Bronchial epithelial cell (primary cell): ENCODE measurements at regions not wholly inside any gene's neighbourhood (a gene's known extent, or its start where the extent isn't known, plus 50 kb on each side); places are given as distances from the start of the nearest gene placed in this dataset.
A peak's percentile ranks its signal among the peaks of the same experiment; 100 is the strongest.

Source experiments
- DNase-seq: peaks from one replicate; pipeline ENCODE4 v3.0.0-alpha.2; 2010; ENCODE audit warnings: low read depth
- FAIRE-seq: peaks from 2 replicates; lab custom pipeline; 2011; peaks lifted over from hg19 to GRCh38; lab: Jason Lieb, UNC
- H3K27me3 ChIP-seq: 2 replicates; pipeline ENCODE4 v1.5.1; 2011; ENCODE audit warnings: low read length; ENCODE audit not compliant: control insufficient read depth, insufficient read depth
- H3K36me3 ChIP-seq: 2 replicates; pipeline ENCODE4 v1.5.1; 2011; ENCODE audit warnings: low read length; ENCODE audit not compliant: control insufficient read depth, insufficient read depth
- H3K4me3 ChIP-seq: 2 replicates; pipeline ENCODE4 v1.5.1; 2011; ENCODE audit warnings: mild to moderate bottlenecking, low read depth, low read length, control low read depth
- CTCF ChIP-seq: IDR thresholded peaks from 2 replicates; pipeline ENCODE4 v1.5.1; 2011; ENCODE audit warnings: mild to moderate bottlenecking, moderate library complexity, low read length, control low read depth, inconsistent platforms; ENCODE audit not compliant: insufficient read depth, severe bottlenecking

- FAIRE-seq = no peak
- no peak for TF ChIP-seq CTCF
- Histone ChIP-seq H3K27me3 (no peaks in the 10 kb centered on the region), H3K36me3 (no peaks in the 10 kb centered on the region), H3K4me3 (no peak overlapping the region)
- no peak for DNase-seq
Observed at GRCh38 chr7:25512061-25512687, 283.9 kb upstream of the NPVF start.

GRCh38 chr7:25515633-25516275 is 287.5 kb upstream of the NPVF start:
- FAIRE-seq (no peak), DNase-seq (peak; percentile 52)
- Histone ChIP-seq H3K36me3 (no peaks in the 10 kb centered on the region), H3K4me3 (no peak overlapping the region), H3K27me3 (no peaks in the 10 kb centered on the region)
- TF ChIP-seq CTCF = no peak

GRCh38 chr7:25517906-25518305 is 289.6 kb upstream of the NPVF start:
- H3K4me3 ChIP-seq = no peak overlapping the region
- no peak for TF ChIP-seq CTCF
- H3K36me3 ChIP-seq = no peaks in the 10 kb centered on the region
- FAIRE-seq = no peak
- no peak for DNase-seq
- H3K27me3 ChIP-seq = no peaks in the 10 kb centered on the region

DNA sequence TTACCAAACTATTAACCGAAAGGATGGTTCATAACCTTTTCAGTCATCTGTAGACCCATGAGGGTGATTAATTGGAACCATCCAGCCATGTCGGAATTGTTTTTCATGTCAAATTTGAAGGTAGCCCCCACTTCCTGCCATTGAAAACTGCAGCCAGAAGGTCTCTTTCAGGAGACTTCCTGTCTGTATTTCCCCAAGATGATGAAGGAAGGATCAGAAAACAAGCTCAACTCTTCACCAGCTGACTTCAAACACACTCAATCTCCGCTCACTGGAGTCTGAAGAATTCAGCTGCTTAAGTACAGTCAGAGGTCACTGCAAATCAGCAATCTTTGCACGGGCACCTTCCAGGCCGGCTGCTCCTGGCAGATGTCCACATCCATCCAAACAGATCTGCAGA is 291.7 kb upstream of the NPVF start:
- FAIRE-seq (no peak), DNase-seq (no peak)
- H3K36me3 ChIP-seq = no peaks in the 10 kb centered on the region
- no peak overlapping the region for H3K4me3 ChIP-seq
- no peaks in the 10 kb centered on the region for H3K27me3 ChIP-seq
- no peak for TF ChIP-seq CTCF

GRCh38 chr7:25520516-25520915 is 292.2 kb upstream of the NPVF start:
- no peak for TF ChIP-seq CTCF
- no peak for FAIRE-seq
- no peak for DNase-seq
- Histone ChIP-seq H3K36me3 (no peaks in the 10 kb centered on the region), H3K27me3 (no peaks in the 10 kb centered on the region), H3K4me3 (no peak overlapping the region)
